Activated CD4-positive, alpha-beta T cell treated with anti-CD3 and anti-CD28 coated beads, Interleukin-2, amount 10 ng/mL, durations not matched to agents 7 days and 5 days (primary cell): ENCODE measurements at regions not wholly inside any gene's neighbourhood (a gene's known extent, or its start where the extent isn't known, plus 50 kb on each side); places are given as distances from the start of the nearest gene placed in this dataset.

Experiments
- CTCF ChIA-PET: fragments of 350-600 bp; sonication (Branson Sonifier 250); formaldehyde crosslinking; loops from one replicate; lab custom pipeline; 2021; ENCODE audit warnings: antibody characterized with exemption; lab: Charles Lee
- POLR2A ChIA-PET: fragments of 350-600 bp; sonication (Branson Sonifier 250); formaldehyde crosslinking; loops from one replicate; lab custom pipeline; 2021; ENCODE audit warnings: antibody characterized with exemption; lab: Charles Lee
- DNase-seq: peaks from one replicate; pipeline ENCODE4 v3.0.0-alpha.2; 2020
- H3K27ac Mint-ChIP-seq: one replicate; pipeline ENCODE4 v1.8.0; 2021; ENCODE audit warnings: mild to moderate bottlenecking, moderate library complexity, mixed read lengths
- H3K27me3 Mint-ChIP-seq: one replicate; pipeline ENCODE4 v1.8.0; 2021; ENCODE audit warnings: mixed read lengths
- H3K36me3 Mint-ChIP-seq: one replicate; pipeline ENCODE4 v1.8.0; 2021; ENCODE audit warnings: low read depth, mixed read lengths
- H3K4me1 Mint-ChIP-seq: one replicate; pipeline ENCODE4 v1.8.0; 2021; ENCODE audit warnings: mixed read lengths
- H3K4me3 Mint-ChIP-seq: one replicate; pipeline ENCODE4 v1.8.0; 2021; ENCODE audit warnings: mild to moderate bottlenecking, moderate library complexity, mixed read lengths
- H3K9me3 Mint-ChIP-seq: one replicate; pipeline ENCODE4 v1.8.0; 2021; ENCODE audit warnings: mixed read lengths

DNA sequence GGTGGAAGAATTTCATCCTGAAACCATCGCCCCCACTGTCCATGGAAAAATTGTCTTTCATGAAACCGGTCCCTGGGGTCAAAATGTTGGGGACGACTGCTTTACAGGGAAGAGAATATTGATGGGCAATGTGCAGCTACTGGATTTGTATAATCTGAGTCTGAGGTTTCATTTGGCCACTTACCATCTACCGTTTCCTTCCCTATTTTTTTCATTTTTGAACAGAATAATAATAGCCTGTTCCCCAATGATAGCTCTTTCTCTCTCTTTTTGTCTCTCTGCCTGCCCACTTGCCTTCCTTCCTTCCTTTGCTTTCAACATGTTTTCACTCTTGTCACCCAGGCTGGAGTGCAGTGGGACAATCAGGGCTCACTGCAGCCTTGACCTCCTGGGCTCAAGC is 78.3 kb upstream of the TLK1 start:
- H3K9me3 Mint-ChIP-seq, result no peaks in the 10 kb centered on the region
- peaks cover 10% of the 10 kb centered on the region for H3K27me3 Mint-ChIP-seq
- ChIA-PET CTCF (interaction anchor here (0.6 to 1.4 kb wide), 2 partner anchors 10 to 39 kb away, joined by 3 read pairs; no protein-coding TSS in a partner anchor), POLR2A (no interaction called here)
- DNase-seq, result no peak
- no peak overlapping the region for H3K27ac Mint-ChIP-seq
- peaks cover 13% of the 10 kb centered on the region for H3K4me1 Mint-ChIP-seq
- no peaks in the 10 kb centered on the region for H3K36me3 Mint-ChIP-seq
- no peak overlapping the region for H3K4me3 Mint-ChIP-seq

DNA sequence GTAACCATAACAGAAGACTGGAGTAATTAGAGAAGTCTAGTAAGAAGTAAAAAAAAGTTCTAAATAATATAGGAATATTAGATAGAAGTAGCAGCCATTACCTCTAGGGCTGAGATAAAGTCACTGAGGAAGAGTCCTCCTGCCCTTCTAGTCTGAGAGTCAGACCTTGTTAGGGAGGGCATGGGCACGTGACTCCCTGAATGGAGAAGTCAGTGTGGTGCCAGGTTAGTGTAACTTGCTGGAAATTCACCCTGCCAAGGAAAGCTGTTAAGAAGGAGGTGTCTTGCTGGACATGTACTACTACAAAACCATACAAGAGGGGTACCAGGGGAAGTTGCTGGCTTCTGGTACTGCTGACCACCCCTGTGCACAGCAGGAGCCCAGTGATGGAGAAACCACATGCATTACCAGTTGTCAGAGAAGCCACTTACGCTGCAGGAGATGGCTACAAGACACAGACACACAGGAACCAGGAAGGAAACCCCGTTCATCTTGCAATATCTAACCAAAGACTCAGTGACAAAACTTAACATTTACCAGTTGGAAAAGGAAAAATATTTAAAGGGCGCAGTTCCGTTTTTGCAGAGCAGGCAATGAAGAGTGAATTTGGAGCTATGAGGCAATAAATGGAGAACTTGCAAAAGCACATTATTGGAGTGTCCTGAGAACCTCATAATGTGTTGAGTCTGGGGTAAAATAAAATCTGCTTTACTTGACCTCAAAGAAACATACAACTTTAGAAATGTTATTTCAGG is 77.2 kb upstream of the TLK1 start:
- POLR2A ChIA-PET, result no interaction called here
- H3K36me3 Mint-ChIP-seq, result no peaks in the 10 kb centered on the region
- no peak overlapping the region for H3K27ac Mint-ChIP-seq
- H3K27me3 Mint-ChIP-seq, result peaks cover 13% of the 10 kb centered on the region
- H3K4me3 Mint-ChIP-seq, result no peak overlapping the region
- H3K9me3 Mint-ChIP-seq, result no peaks in the 10 kb centered on the region
- no peak for DNase-seq
- CTCF ChIA-PET, result interaction anchor here (0.6 to 1.4 kb wide), 3 partner anchors 9 to 43 kb away, joined by 3 to 5 read pairs (median 3); no protein-coding TSS in a partner anchor
- peaks cover 13% of the 10 kb centered on the region for H3K4me1 Mint-ChIP-seq

DNA sequence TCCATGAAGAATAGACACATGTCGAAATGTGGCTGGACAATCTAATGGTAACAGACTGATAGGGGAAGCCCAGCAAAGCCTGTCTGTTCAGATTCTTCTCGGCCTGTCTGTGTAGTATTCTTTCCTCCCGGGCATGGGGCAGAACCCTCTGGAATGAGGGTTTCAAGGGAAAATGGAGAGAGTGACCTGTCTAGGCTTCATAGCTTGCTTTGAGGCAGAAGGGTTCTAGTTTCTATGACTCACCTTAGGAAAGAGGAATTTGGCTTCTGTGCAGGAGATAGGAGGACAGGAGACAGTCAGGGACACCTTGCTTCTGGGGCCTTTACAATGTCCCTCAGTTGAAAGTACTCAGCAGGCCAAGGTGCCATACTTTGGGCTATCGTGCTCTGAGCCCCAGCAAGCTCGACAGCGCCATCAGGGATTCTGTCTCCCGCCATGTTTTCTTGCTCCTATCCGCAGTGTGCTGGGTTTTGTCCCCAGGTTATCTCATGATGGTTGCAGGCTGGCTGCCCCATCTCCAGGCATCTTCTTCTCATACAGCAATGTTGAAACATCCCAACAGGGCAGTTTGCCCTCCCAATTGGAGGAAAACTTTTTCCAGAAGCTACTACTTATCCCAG is 74.7 kb upstream of the TLK1 start:
- POLR2A ChIA-PET, result no interaction called here
- no peak for DNase-seq
- Mint-ChIP-seq H3K4me1 (peaks cover 13% of the 10 kb centered on the region), H3K9me3 (no peaks in the 10 kb centered on the region), H3K36me3 (no peaks in the 10 kb centered on the region), H3K27ac (no peak overlapping the region), H3K4me3 (no peak overlapping the region), H3K27me3 (peaks cover 15% of the 10 kb centered on the region)
- CTCF ChIA-PET, result no interaction called here

DNA sequence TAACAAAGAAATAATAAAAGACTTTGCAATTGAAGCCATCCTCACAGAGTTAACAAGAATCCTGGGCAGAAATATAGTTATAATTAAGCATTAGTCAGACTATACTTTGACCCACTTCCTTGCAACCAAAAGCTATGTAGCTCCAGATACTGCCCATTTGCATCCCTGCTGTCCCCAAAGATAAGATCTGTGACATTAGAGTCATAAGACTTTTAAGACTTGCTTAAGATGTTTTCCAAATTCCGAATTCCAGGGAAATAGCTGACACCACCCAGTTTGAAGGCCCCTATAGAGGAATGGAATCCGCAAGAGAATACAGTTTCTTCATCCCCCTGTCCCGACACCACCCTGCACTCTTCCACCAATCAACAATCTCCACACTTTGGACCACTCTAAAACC is 69.5 kb upstream of the TLK1 start:
- no peak for DNase-seq
- H3K9me3 Mint-ChIP-seq, result peaks cover 3% of the 10 kb centered on the region
- H3K4me3 Mint-ChIP-seq, result no peak overlapping the region
- POLR2A ChIA-PET, result no interaction called here
- H3K27me3 Mint-ChIP-seq, result peaks cover 11% of the 10 kb centered on the region
- CTCF ChIA-PET, result no interaction called here
- no peak overlapping the region for H3K27ac Mint-ChIP-seq
- no peaks in the 10 kb centered on the region for H3K36me3 Mint-ChIP-seq
- no peaks in the 10 kb centered on the region for H3K4me1 Mint-ChIP-seq

DNA sequence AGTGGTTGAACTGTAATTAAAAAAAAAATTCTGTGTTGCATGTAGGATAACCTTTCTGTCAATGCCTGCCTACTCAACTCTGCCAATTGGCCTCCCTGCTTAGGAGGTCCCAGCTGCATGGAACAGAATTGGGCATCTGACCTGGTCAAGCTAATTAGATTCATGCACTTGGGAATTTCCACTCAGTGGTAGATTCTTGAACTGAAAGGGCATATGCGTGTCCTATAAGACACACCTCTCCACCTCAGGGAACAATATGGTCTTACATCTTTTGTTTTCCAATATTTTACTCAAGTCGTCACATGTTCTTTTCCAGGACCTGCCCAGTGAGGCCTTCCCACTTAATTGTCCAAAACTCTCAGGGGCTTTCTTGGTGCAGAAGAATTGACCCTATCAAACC is 68.1 kb upstream of the TLK1 start:
- POLR2A ChIA-PET, result no interaction called here
- DNase-seq, result no peak
- H3K27ac Mint-ChIP-seq, result no peak overlapping the region

DNA sequence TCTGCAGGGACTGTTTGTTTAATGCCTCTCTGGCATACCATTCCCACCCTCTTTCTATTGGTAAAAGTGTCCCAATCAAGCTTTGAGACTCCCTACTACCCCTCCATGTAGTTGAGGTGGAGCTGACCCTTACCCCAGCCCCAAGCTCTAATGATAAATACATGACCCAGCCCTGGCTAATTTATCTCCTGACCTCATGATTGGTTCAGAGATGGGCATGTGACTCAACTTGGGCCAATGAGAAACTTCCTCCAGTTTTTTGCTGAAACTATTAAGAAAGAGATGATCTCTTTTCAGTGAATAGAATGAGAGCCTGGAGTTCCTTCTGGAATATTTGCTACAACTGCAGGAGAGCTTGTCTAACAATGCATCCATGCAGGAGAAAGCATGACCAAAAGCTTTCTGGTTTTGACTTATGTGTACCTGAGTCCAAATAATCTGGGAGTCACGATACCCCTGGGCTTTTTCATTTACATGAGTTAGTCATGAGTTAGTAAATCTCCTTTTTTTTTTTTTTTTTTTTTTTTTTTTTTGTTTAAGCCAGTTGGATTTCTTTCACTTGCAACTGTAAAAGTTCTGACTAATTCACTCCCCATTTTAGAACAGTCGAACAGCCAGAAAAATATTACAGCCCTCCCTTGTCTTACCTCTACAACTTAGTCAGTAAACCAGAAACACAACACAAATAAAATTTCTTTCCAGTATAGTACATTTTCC is 66.5 kb upstream of the TLK1 start:
- Mint-ChIP-seq H3K27ac (no peak overlapping the region), H3K27me3 (peaks cover 2% of the 10 kb centered on the region), H3K36me3 (no peaks in the 10 kb centered on the region), H3K9me3 (peaks cover 3% of the 10 kb centered on the region), H3K4me3 (no peak overlapping the region), H3K4me1 (no peaks in the 10 kb centered on the region)
- ChIA-PET POLR2A (no interaction called here), CTCF (no interaction called here)
- DNase-seq, result no peak

More for the DNA sequence above, 68.1 kb upstream of the TLK1 start:
- CTCF ChIA-PET, result interaction anchor here (0.8 kb wide), 1 partner anchor 10 kb away, joined by 3 read pairs; no protein-coding TSS in a partner anchor
- H3K4me1 Mint-ChIP-seq, result no peaks in the 10 kb centered on the region
- H3K36me3 Mint-ChIP-seq, result no peaks in the 10 kb centered on the region
- H3K9me3 Mint-ChIP-seq, result peaks cover 3% of the 10 kb centered on the region
- H3K27me3 Mint-ChIP-seq, result peaks cover 5% of the 10 kb centered on the region
- H3K4me3 Mint-ChIP-seq, result no peak overlapping the region

DNA sequence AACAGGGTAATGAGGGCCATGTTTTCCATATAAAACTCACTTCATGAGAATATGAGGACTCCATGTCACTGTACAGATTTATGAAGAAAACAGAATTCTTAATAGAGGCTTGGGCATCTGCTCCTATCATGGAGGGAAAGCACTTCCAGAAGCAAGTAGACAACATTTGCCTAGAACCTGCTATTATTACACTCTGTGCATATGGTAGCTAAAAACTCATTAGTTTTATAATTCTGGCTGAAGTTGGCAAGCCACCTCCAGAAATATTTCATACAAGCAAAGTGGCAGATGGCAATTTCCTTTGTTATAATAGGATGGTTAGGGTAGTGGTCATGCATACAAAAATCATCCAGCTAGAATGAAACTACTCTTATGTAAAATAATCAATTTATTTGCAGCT is 65.8 kb upstream of the TLK1 start:
- H3K9me3 Mint-ChIP-seq, result peaks cover 5% of the 10 kb centered on the region
- no peaks in the 10 kb centered on the region for H3K4me1 Mint-ChIP-seq
- ChIA-PET POLR2A (no interaction called here), CTCF (no interaction called here)
- no peak overlapping the region for H3K4me3 Mint-ChIP-seq
- no peaks in the 10 kb centered on the region for H3K36me3 Mint-ChIP-seq
- no peak overlapping the region for H3K27ac Mint-ChIP-seq
- peaks cover under 1% of the 10 kb centered on the region for H3K27me3 Mint-ChIP-seq
- no peak for DNase-seq

DNA sequence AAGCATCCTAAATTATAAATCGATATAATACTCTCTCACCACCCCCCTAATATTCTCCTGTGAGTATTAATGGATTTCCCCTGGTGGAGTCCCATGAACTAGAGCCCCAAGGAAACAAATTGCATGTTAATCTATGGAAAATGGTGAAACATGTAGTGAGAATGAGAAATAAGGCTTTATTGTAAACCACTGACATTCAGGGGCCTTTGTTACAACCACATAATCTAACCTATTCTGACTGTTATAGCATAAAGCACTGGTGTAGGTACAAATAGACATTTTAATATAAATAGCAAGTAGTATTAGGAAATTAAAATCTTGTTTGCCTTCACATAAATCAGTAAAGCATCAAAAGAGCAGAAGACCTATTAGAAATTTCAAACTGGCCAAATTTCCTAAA is 65.3 kb upstream of the TLK1 start:
- POLR2A ChIA-PET, result no interaction called here
- Mint-ChIP-seq H3K27me3 (peaks cover 1% of the 10 kb centered on the region), H3K9me3 (peaks cover 6% of the 10 kb centered on the region), H3K4me1 (no peaks in the 10 kb centered on the region), H3K4me3 (no peak overlapping the region), H3K27ac (no peak overlapping the region), H3K36me3 (no peaks in the 10 kb centered on the region)
- CTCF ChIA-PET, result no interaction called here
- no peak for DNase-seq

DNA sequence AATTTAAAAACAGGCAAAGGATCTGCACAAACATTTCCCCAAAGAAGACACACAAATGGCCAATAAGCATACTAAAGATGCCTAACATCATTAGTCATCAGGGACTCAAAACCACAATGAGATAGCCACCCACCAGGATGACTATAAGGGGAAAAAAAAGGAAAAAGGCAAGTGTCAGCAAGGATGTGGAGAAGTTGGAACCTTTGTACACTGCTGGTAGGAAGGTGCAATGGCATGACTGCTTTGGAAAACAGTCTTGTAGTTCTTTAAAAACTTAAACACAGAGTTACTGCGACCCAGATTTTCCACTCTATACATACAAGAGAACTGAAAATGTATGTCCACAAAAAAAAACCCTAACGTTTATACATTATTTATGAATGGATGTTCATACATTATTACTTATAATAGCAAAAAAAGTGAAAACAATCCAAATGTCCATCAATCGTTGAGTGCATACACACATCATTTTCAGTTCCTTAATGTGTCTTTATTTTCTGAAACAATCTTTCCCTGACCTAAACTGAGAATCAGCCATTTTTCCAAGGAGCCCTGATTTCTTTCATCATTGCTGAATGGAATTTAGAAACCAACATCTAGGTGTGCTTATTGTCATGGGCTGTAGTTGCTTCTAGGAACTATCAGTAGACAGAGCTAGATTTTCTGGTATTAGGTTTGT is 64.7 kb upstream of the TLK1 start:
- DNase-seq, result no peak
- ChIA-PET POLR2A (no interaction called here), CTCF (no interaction called here)
- Mint-ChIP-seq H3K4me1 (no peaks in the 10 kb centered on the region), H3K36me3 (no peaks in the 10 kb centered on the region), H3K27ac (no peak overlapping the region), H3K27me3 (peaks cover 1% of the 10 kb centered on the region), H3K9me3 (peaks cover 6% of the 10 kb centered on the region), H3K4me3 (no peak overlapping the region)

DNA sequence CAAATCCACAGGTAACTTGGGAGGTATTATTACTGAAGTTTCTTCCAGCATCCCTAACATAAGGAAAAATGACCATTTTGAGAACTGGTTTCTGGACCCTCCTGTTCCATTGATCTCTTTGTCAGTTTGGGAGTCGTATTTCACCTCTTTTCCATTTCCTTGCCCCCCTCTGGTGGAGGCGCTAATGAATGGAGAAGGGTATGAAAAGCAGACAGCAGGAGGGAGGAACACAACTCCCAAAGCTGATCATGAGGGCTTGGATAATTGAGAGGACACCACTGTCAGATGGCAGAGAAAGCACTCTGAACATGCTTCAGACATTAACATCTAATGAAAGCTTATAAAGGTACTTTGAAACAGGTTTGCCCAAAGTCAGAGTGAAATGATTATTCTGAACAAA is 56.6 kb upstream of the TLK1 start:
- H3K4me1 Mint-ChIP-seq, result peaks cover 6% of the 10 kb centered on the region
- POLR2A ChIA-PET, result no interaction called here

DNA sequence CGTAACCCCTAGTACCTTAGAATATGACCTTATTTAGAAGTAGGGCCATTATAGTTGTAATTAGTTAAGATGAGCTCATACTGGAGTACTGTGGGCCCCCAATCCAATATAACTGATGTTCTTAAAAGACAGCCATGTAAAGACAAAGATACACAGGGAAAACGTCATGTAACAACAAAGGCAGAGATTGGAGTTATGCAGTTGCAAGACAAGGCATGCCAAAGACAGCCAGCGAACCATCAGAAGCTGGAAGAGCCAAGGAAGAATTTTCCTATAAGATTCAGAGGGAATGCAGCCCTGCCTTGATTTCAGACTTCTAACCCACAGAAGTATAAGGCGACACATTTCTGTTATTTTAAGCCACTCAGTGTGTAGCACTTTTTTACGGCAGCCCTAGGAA is 55.9 kb upstream of the TLK1 start:
- CTCF ChIA-PET, result interaction anchor here (0.8 kb wide), 1 partner anchor 43 kb away, joined by 3 read pairs; no protein-coding TSS in a partner anchor
- Mint-ChIP-seq H3K9me3 (peaks cover 13% of the 10 kb centered on the region), H3K27me3 (peaks cover 1% of the 10 kb centered on the region), H3K4me1 (peaks cover 8% of the 10 kb centered on the region), H3K27ac (no peak overlapping the region), H3K4me3 (no peak overlapping the region), H3K36me3 (no peaks in the 10 kb centered on the region)
- POLR2A ChIA-PET, result no interaction called here
- DNase-seq, result no peak

More for the DNA sequence above, 56.6 kb upstream of the TLK1 start:
- Mint-ChIP-seq H3K27me3 (peaks cover 1% of the 10 kb centered on the region), H3K27ac (no peak overlapping the region), H3K4me3 (no peak overlapping the region), H3K9me3 (peaks cover 14% of the 10 kb centered on the region), H3K36me3 (no peaks in the 10 kb centered on the region)
- CTCF ChIA-PET, result no interaction called here
- no peak for DNase-seq

DNA sequence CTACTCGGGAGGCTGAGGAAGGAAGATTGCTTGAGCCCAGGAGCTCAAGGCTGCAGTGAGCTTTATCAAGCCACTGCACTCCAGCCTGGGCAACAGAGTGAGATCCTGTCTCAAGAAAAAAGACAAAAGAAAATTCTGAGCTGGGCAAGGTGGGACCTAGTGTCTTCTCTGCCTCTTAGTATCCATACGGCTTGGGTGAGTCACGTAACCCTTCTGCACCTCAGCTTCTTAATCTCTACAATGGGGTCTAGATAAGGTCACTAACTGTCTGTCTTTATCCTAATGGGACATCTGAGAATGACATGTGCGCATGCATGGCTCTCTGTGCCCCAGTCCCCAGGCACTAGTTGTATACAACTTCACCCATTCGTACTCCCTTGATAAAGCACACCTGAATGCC is 53.4 kb upstream of the TLK1 start:
- no peak for DNase-seq
- CTCF ChIA-PET, result interaction anchor here (0.5 to 1.6 kb wide), 2 partner anchors 34 to 247 kb away, joined by 3 read pairs; no protein-coding TSS in a partner anchor
- Mint-ChIP-seq H3K4me1 (peaks cover 26% of the 10 kb centered on the region), H3K27me3 (no peaks in the 10 kb centered on the region), H3K9me3 (peaks cover 8% of the 10 kb centered on the region), H3K4me3 (no peak overlapping the region), H3K27ac (no peak overlapping the region), H3K36me3 (no peaks in the 10 kb centered on the region)
- POLR2A ChIA-PET, result no interaction called here
